ENCODE measurements at regions not wholly inside any gene's neighbourhood (a gene's known extent, or its start where the extent isn't known, plus 50 kb on each side); places are given as distances from the start of the nearest gene placed in this dataset.

GRCh38 chr6:85251300-85251699 lies 198.6 kb upstream of the NT5E start:
- Histone ChIP-seq H3K27me3 (ENCODE audit: control insufficient read depth in 4 of 4, insufficient read depth in 4 of 4, low read length in 3 of 4) (no peaks in the 10 kb centered on the region), H3K27ac (ENCODE audit: low read depth in 1 of 2, low read length in 2 of 2) (no peak overlapping the region), H3K36me3 (ENCODE audit: control insufficient read depth in 4 of 4, insufficient read depth in 3 of 4, low read depth in 1 of 4, low read length in 3 of 4) (no peaks in the 10 kb centered on the region), H3K4me1 (ENCODE audit: control insufficient read depth in 4 of 4, insufficient read depth in 4 of 4, low read length in 3 of 4) (no peaks in the 10 kb centered on the region), H3K4me3 (ENCODE audit: low read depth in 1 of 3, low read length in 3 of 3) (no peak overlapping the region), H3K9me3 (ENCODE audit: control insufficient read depth in 4 of 4, low read length in 3 of 4) (peaks cover 0 to 7% (median 3%) of the 10 kb centered on the region in 4 donors), H3K9ac (ENCODE audit: low read depth in 1 of 2, low read length in 2 of 2) (no peak overlapping the region)
- no peak for DNase-seq (ENCODE audit: low spot score)
- WGBS: 66% methylated on average over 1 of the region's 1 CpG
- no peak for TF ChIP-seq NR2F2 (IDR thresholded peaks at IDR 0.05)
- no peak for TF ChIP-seq EGR1 (IDR thresholded peaks at IDR 0.05; ENCODE audit: low read depth in 2 of 2)
- no peak for TF ChIP-seq ZBTB33 (IDR thresholded peaks at IDR 0.05)
- TF ChIP-seq REST (IDR thresholded peaks at IDR 0.05): no peak
- no peak for TF ChIP-seq GABPA (IDR thresholded peaks at IDR 0.05 in 1 of 2, conservative IDR thresholded peaks at IDR 0.05 in 1 of 2)
- TF ChIP-seq ATF3 (IDR thresholded peaks at IDR 0.05): no peak
- no peak for TF ChIP-seq JUND (IDR thresholded peaks at IDR 0.05)
- TF ChIP-seq MAX (IDR thresholded peaks at IDR 0.05): no peak
- no peak for TF ChIP-seq SP1 (IDR thresholded peaks at IDR 0.05)
- no peak for TF ChIP-seq HNF4A (conservative IDR thresholded peaks at IDR 0.05)
- no peak for TF ChIP-seq FOXA2 (IDR thresholded peaks at IDR 0.05)
- no peak for TF ChIP-seq TAF1 (conservative IDR thresholded peaks at IDR 0.05)
- TF ChIP-seq FOXA1 (IDR thresholded peaks at IDR 0.05): no peak
- no peak for TF ChIP-seq RAD21 (IDR thresholded peaks at IDR 0.05)
- TF ChIP-seq CTCF (IDR thresholded peaks at IDR 0.05; ENCODE audit: low read depth, low read length, missing input control): no peak
- TF ChIP-seq YY1 (IDR thresholded peaks at IDR 0.05): no peak
